B cell (primary cell): ENCODE measurements at regions not wholly inside any gene's neighbourhood (a gene's known extent, or its start where the extent isn't known, plus 50 kb on each side); places are given as distances from the start of the nearest gene placed in this dataset.

ENCODE experiments used
- CTCF ChIP-seq: fragments of 200-600 bp; IDR thresholded peaks from one replicate; pipeline ENCODE4 v1.8.0; 2022; ENCODE audit warnings: antibody characterized with exemption, mild to moderate bottlenecking
- EZH2 ChIP-seq: IDR thresholded peaks from 2 replicates; pipeline ENCODE4 v1.6.1; 2012; ENCODE audit warnings: borderline replicate concordance, low read depth, mild to moderate bottlenecking, moderate library complexity, low read length; ENCODE audit not compliant: insufficient read depth, poor library complexity, severe bottlenecking

DNA sequence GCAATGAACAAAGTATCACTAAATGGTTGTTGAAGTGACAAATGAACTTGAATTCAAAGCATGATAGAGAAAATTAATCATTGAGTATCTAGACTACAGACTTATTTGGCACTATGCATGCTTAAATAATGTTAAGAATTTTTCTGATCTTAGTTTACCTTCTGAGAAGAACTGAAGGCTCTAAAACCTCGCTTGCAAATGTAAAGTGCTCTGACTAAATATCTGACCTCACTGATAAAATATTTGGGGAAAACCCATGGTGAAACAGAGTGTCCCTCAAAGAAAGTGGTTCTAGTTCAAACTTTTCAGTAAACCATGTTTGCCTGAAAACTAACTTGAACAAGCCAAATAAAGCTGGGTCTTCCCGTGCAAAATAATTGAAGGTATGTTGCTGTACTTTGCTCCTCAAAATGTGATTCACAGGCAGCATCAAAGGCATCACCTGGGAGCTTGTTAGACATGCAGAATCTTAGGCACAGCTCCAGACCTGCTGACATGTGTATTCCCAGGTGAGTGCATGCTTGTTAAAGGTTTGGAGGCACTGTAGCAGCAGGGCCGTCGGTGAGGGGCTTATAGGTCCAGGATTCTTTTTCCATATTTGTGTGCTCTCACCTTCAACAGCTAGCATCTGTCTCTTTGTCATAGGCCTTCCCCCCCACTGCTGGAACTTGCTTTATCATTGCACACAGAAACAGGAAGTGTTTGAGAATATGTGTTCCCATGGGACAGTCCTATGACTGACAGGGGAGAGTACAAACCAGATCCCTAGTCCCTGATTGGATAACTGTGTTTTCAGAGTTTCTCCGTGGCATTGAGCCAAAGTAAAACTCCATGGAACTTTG is 524.2 kb upstream of the LMCD1 start:
- TF ChIP-seq EZH2: no peak
- no peak for TF ChIP-seq CTCF
